ENCODE measurements at regions not wholly inside any gene's neighbourhood (a gene's known extent, or its start where the extent isn't known, plus 50 kb on each side); places are given as distances from the start of the nearest gene placed in this dataset.

DNA sequence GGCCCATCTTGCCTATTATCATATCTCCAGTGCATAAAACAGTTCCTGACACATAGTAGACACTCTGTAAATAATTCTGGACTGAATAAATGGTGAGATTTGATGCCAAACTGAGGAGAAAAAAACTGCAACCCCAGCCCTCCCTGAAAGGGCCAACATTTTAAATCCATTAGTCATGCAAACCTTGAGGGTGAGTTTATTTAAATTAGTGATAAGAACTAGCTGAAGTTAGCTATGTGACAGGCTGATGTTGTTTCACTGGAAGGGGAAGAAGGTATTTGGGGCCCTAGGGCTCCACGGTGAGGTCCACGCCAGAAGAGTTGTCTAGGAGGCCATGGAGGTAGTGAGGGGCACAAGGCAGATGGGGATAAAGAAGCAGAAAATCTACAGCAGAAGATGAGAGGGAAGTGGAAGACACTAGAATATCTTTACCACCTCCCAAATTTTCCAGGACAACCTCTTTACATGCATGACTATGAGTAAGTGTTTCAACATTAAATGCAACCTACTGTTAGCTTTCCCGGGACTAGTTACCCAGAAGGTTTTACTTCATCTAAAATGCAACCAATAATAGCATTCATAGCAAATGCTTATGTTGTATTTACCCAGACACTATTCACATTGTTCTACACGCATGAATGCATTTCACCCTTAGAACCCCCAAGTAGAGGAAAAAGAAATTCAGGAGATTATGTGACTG, 183.2 kb upstream of the LYZL1 start:
- DNase-seq (ENCODE audit: low spot score), result no peak
- TF ChIP-seq, protein P1, sequence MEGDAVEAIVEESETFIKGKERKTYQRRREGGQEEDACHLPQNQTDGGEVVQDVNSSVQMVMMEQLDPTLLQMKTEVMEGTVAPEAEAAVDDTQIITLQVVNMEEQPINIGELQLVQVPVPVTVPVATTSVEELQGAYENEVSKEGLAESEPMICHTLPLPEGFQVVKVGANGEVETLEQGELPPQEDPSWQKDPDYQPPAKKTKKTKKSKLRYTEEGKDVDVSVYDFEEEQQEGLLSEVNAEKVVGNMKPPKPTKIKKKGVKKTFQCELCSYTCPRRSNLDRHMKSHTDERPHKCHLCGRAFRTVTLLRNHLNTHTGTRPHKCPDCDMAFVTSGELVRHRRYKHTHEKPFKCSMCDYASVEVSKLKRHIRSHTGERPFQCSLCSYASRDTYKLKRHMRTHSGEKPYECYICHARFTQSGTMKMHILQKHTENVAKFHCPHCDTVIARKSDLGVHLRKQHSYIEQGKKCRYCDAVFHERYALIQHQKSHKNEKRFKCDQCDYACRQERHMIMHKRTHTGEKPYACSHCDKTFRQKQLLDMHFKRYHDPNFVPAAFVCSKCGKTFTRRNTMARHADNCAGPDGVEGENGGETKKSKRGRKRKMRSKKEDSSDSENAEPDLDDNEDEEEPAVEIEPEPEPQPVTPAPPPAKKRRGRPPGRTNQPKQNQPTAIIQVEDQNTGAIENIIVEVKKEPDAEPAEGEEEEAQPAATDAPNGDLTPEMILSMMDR (IDR thresholded peaks at IDR 0.05; ENCODE audit: extremely low read depth, missing control alignments), result no peak

DNA sequence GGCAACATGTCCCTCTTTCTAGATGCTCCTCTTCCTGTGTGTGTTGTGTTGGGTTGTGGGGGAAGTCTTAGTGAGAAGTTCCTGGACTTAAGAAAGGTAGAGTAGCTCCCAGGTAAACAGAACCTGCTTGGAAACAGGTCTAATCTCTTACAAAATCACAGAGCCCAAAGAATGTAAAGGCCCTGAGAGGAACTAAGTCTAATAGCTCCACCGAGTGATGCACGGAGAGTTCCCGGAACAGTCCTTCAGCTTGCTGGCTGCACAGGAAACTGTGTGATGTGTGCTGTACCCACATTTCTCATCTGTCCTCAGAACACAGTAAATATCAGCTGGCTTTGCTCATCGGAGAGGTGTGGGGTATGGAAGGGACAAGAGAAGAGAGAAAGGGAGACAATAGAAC, 182.6 kb upstream of the LYZL1 start:
- no peak for DNase-seq (ENCODE audit: low spot score)
- TF ChIP-seq, protein P1 (IDR thresholded peaks at IDR 0.05; ENCODE audit: extremely low read depth, missing control alignments), result no peak

DNA sequence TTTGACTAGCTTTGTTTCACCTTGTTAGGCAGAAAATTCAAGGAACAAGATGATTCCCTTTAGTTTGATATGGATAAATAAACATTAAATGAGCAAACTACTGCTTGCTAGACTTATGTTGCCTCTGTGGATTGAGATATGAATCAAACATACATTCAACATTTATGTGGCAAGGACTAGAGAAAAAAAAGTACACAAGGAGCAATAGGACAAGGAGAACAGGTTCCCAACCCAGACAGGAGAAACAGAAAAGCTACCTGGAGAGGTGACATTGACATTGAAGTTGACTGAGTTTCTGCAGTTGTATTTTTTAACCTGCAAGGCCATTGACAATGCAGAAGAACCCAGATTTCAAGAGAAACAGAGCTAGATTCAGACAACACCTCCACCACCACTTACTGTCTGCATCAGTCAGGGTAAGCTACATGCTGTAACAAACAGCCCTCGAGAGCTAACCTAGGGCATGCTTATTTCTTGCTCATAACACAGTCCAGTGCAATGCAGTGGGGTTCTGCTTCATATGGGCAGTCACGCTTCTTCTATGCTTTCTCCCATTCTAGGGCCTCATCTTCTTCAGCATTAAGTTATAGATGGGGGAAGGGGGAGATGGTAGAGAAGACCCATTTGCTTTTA, 180.9 kb upstream of the LYZL1 start:
- TF ChIP-seq, protein P1 (IDR thresholded peaks at IDR 0.05; ENCODE audit: extremely low read depth, missing control alignments), result no peak
- DNase-seq (ENCODE audit: low spot score), result no peak

- TF ChIP-seq, protein P1 (IDR thresholded peaks at IDR 0.05; ENCODE audit: extremely low read depth, missing control alignments), result no peak
- no peak for DNase-seq (ENCODE audit: low spot score)
These were observed 178.9 kb upstream of the LYZL1 start for GRCh38 chr10:29109707-29110571.

DNA sequence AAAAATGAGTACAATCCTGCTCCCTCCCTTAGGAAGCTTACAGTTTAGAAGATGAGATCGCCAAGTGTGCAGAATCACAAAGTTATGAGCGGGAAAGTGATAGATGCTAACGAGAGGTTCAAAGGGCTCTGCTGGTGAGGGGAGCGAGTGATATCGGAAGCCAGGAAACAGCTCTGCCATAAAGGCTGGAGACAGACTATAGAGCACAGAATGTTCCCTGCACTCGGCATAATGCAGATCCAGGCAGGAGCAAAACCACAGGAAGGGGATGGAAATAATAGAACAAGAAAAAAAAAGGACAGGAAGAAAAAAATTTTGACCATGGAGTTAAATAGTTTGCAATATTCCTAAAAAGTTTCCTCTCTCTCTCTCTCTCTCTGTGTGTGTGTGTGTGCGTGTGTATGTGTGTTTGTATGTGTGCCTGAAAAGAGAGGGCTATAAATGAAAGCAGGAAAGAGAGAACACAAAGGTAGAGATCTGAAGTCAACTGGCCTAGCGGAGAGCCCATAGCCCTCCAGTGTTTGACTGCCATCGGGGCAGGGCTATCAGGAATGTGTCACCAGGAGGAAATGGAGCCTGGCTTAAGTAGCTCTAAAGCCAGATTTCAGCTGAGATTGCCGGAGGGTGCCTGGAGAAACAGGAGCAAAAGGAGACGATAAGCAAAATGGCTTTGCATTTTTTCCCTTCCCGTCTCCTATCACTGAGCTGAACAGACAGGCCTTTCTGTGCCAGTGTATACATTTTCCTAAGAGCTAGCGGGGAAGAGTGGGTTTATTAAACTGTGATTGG, 175.8 kb upstream of the LYZL1 start:
- TF ChIP-seq, protein P1 (IDR thresholded peaks at IDR 0.05; ENCODE audit: extremely low read depth, missing control alignments), result no peak
- no peak for DNase-seq (ENCODE audit: low spot score)

- TF ChIP-seq, protein P1 (IDR thresholded peaks at IDR 0.05; ENCODE audit: extremely low read depth, missing control alignments), result no peak
These were observed 175.3 kb upstream of the LYZL1 start for GRCh38 chr10:29113616-29113945.

More at GRCh38 chr10:29113616-29113945, 175.3 kb upstream of the LYZL1 start:
- no peak for DNase-seq (ENCODE audit: low spot score)
